ENCODE measurements at regions not wholly inside any gene's neighbourhood (a gene's known extent, or its start where the extent isn't known, plus 50 kb on each side); places are given as distances from the start of the nearest gene placed in this dataset.

DNA sequence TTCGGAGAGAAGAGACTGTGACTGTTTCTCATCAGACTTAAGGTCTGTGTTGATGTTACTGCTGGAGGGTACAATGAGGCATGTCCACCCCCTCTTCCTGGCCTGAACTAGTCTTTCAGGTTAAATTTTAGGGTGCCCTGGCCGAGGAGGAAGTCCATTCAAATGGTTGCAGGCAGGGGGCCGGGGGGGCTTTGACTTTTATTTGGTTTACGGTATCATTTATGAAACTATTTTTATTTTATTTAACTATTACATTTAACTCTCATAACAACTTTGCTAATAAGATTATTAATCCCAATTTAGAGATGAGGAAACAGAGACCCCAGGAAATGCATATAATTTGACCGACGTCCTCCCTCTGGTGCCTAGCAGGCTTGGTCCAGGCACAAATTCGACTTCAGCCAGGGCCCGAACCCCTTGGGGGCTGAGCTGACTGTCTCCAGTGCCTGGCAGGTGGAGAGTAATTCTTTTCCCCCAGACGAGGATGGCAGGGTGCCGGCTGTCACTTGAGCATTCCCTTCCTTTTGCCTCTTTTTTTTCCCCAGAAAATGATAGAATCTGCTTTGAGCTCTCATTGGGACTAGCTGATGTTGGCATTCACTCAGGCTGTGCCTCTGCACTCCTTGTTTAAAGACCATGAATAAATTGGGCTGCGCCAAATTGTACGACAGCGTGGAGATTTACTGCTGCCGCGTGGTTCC lies 255.3 kb upstream of the SALL3 start:
- TF ChIP-seq, protein P1, sequence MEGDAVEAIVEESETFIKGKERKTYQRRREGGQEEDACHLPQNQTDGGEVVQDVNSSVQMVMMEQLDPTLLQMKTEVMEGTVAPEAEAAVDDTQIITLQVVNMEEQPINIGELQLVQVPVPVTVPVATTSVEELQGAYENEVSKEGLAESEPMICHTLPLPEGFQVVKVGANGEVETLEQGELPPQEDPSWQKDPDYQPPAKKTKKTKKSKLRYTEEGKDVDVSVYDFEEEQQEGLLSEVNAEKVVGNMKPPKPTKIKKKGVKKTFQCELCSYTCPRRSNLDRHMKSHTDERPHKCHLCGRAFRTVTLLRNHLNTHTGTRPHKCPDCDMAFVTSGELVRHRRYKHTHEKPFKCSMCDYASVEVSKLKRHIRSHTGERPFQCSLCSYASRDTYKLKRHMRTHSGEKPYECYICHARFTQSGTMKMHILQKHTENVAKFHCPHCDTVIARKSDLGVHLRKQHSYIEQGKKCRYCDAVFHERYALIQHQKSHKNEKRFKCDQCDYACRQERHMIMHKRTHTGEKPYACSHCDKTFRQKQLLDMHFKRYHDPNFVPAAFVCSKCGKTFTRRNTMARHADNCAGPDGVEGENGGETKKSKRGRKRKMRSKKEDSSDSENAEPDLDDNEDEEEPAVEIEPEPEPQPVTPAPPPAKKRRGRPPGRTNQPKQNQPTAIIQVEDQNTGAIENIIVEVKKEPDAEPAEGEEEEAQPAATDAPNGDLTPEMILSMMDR (IDR thresholded peaks at IDR 0.05; ENCODE audit: insufficient read depth, low read depth, low read length) = no peak
- CTCF ChIA-PET = no interaction called here

DNA sequence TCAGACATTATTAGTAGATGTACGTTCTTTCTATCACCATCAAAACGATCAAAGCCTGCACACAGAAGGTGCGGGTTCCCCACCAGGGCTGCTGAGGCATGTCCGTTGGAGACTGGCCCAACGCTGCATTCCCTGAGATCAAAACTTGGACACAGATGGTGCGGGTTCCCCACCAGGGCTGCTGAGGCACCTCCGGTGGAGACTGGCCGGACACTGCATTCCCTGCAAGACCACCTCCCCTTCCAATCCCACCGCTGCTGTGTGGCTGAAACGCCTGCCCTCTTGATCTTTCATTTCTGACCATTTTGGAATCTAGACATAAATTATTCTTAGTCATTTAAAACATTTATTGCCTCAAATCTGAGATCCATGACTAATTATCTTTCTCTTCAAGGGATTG lies 254.2 kb upstream of the SALL3 start:
- CTCF ChIA-PET = no interaction called here
- POLR2A ChIA-PET = no interaction called here
- H3K36me3 ChIP-seq (ENCODE audit: control insufficient read depth, insufficient read depth, low read length) = no peaks in the 10 kb centered on the region
- TF ChIP-seq, protein P1 (IDR thresholded peaks at IDR 0.05; ENCODE audit: insufficient read depth, low read depth, low read length) = no peak
- no peaks in the 10 kb centered on the region for H3K27me3 ChIP-seq (ENCODE audit: control insufficient read depth, insufficient read depth, low read length)
- DNase-seq (ENCODE audit: low read depth) = no peak
- H3K4me3 ChIP-seq (ENCODE audit: low read depth, low read length) = no peak overlapping the region

More for the DNA sequence above, 255.3 kb upstream of the SALL3 start:
- H3K27me3 ChIP-seq (ENCODE audit: control insufficient read depth, insufficient read depth, low read length) = no peaks in the 10 kb centered on the region
- H3K4me3 ChIP-seq (ENCODE audit: low read depth, low read length) = no peak overlapping the region
- no peak for DNase-seq (ENCODE audit: low read depth)
- POLR2A ChIA-PET = no interaction called here
- H3K36me3 ChIP-seq (ENCODE audit: control insufficient read depth, insufficient read depth, low read length) = no peaks in the 10 kb centered on the region

DNA sequence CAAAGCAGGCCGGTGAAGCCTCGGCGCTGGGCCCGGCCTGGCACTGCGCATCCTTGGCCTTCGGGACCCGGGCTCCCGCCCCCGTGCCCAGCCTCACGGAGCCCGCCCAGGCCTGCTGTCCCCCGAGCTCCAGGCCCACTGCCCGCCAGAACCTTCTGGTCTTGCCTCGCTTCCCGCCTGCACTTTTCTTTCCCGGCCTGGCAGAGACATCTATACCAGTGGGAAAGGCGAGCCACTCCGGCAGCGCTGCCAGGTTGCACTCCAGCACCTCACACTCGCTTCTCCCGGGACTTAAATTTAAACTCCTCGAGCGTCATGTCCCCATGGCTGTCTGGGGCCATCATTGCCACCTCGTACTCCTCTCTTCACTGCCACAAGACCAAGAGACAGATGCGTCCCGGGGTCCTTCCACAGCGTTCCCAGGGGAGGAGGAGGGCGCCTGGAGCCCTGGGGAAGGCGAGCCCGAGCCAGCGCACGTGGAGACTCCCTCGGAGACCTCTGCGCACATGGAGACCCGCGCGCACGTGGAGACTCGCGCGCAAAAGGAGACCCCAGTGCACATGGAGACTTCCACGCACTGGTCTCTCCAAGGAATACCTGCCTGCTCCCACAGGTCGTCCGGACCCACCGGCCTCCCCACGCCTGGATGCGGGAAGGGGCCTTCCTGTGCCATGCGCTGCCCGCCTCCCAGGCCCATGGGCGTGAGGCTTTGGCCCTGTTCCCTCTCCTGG lies 253.1 kb upstream of the SALL3 start:
- no peak overlapping the region for H3K4me3 ChIP-seq (ENCODE audit: low read depth, low read length)
- POLR2A ChIA-PET = no interaction called here
- no peak for DNase-seq (ENCODE audit: low read depth)
- CTCF ChIA-PET = no interaction called here
- H3K27me3 ChIP-seq (ENCODE audit: control insufficient read depth, insufficient read depth, low read length) = no peaks in the 10 kb centered on the region
- TF ChIP-seq, protein P1 (IDR thresholded peaks at IDR 0.05; ENCODE audit: insufficient read depth, low read depth, low read length) = no peak
- H3K36me3 ChIP-seq (ENCODE audit: control insufficient read depth, insufficient read depth, low read length) = no peaks in the 10 kb centered on the region

DNA sequence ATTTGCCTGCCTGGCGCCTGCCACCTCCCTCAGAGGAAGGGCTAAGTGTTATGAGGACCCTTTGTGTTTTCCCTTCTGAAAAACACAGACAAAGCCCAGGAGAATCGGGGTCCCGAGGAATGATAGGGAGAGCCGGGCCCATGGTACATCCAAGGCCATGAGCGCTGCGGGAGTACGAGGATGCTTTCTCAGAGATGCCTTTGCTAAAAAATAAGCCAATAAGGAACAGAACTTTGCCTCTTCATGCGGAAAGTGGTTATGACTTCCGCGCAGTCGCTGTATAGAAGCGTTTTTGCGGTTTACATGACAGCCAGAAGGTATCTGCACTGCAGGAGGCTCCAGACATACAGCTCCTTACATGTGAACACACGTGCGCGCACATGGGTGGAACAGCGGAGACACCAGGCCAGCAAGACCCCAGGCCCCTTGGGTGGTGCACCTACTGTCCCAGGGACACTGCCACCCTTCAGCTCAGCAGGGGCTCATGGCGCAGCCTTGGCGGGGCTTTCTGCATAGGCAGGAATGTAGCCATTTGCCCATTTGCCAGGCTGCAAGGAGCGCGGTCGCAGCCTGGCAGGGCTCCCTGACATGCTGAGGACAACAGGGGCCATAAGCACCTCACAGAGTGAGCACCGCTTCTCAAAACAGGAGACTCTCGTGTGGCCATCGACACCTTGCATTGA lies 252.4 kb upstream of the SALL3 start:
- POLR2A ChIA-PET = no interaction called here
- no peak overlapping the region for H3K4me3 ChIP-seq (ENCODE audit: low read depth, low read length)
- no peaks in the 10 kb centered on the region for H3K36me3 ChIP-seq (ENCODE audit: control insufficient read depth, insufficient read depth, low read length)
- CTCF ChIA-PET = no interaction called here
- DNase-seq (ENCODE audit: low read depth) = no peak
- H3K27me3 ChIP-seq (ENCODE audit: control insufficient read depth, insufficient read depth, low read length) = no peaks in the 10 kb centered on the region
- TF ChIP-seq, protein P1 (IDR thresholded peaks at IDR 0.05; ENCODE audit: insufficient read depth, low read depth, low read length) = no peak
